H9 (cell line): ENCODE measurements at regions not wholly inside any gene's neighbourhood (a gene's known extent, or its start where the extent isn't known, plus 50 kb on each side); places are given as distances from the start of the nearest gene placed in this dataset.

Experiments used
- DNase-seq: peaks from one replicate; pipeline ENCODE4 v3.0.0-alpha.2; 2017
- H2AFZ ChIP-seq: one replicate; pipeline ENCODE4 v1.6.1; 2013; ENCODE audit warnings: mild to moderate bottlenecking, low read length, control low read depth, moderate library complexity
- H2AK5ac ChIP-seq: 2 replicates; pipeline ENCODE4 v1.6.1; 2013; ENCODE audit warnings: low read length, control low read depth, mixed read lengths; ENCODE audit not compliant: insufficient read length
- H2BK120ac ChIP-seq: one replicate; pipeline ENCODE4 v1.6.1; 2013; ENCODE audit warnings: low read depth, mild to moderate bottlenecking, low read length, control low read depth, inconsistent platforms; ENCODE audit not compliant: poor library complexity, severe bottlenecking
- H2BK12ac ChIP-seq: 2 replicates; pipeline ENCODE4 v1.6.1; 2013; ENCODE audit warnings: low read length, control low read depth, mixed read lengths, low read depth; ENCODE audit not compliant: insufficient read length
- H2BK15ac ChIP-seq: 2 replicates; pipeline ENCODE4 v1.6.1; 2013; ENCODE audit warnings: low read depth, low read length, control low read depth
- H2BK20ac ChIP-seq: one replicate; pipeline ENCODE4 v1.6.1; 2013; ENCODE audit warnings: low read depth, mild to moderate bottlenecking, low read length, control low read depth, inconsistent platforms; ENCODE audit not compliant: poor library complexity, severe bottlenecking
- H2BK5ac ChIP-seq: 2 replicates; pipeline ENCODE4 v1.6.1; 2013; ENCODE audit warnings: low read length, control low read depth, mixed read lengths; ENCODE audit not compliant: insufficient read length
- H3K14ac ChIP-seq: 2 replicates; pipeline ENCODE4 v1.6.1; 2013; ENCODE audit warnings: low read length, control low read depth; ENCODE audit not compliant: insufficient read depth
- H3K18ac ChIP-seq: 2 replicates; pipeline ENCODE4 v1.6.1; 2013; ENCODE audit warnings: low read depth, mild to moderate bottlenecking, mixed read lengths, low read length, control low read depth; ENCODE audit not compliant: insufficient read length
- H3K23ac ChIP-seq: 2 replicates; pipeline ENCODE4 v1.6.1; 2013; ENCODE audit warnings: low read length, control low read depth, mixed read lengths, low read depth; ENCODE audit not compliant: insufficient read length
- H3K23me2 ChIP-seq: 2 replicates; pipeline ENCODE4 v1.6.1; 2013; ENCODE audit warnings: low read depth, mild to moderate bottlenecking, mixed read lengths, low read length, control low read depth; ENCODE audit not compliant: insufficient read length, poor library complexity, severe bottlenecking
- H3K27ac ChIP-seq: 2 replicates; pipeline ENCODE4 v1.5.1; 2013; ENCODE audit warnings: low read length, control low read depth, mixed read lengths, low read depth; ENCODE audit not compliant: insufficient read length
- H3K27me3 ChIP-seq: 2 replicates; pipeline ENCODE4 v1.6.1; 2013; ENCODE audit warnings: low read length, control low read depth, inconsistent platforms; ENCODE audit not compliant: insufficient read depth
- H3K4ac ChIP-seq: 2 replicates; pipeline ENCODE4 v1.6.1; 2013; ENCODE audit warnings: low read depth, mild to moderate bottlenecking, control low read depth, inconsistent platforms, low read length, moderate library complexity
- H3K4me1 ChIP-seq: 2 replicates; pipeline ENCODE4 v1.6.1; 2013; ENCODE audit warnings: low read length, control low read depth, inconsistent platforms; ENCODE audit not compliant: insufficient read depth
- H3K4me2 ChIP-seq: 2 replicates; pipeline ENCODE4 v1.6.1; 2013; ENCODE audit warnings: low read length, control low read depth, mixed read lengths; ENCODE audit not compliant: insufficient read length, insufficient read depth
- H3K56ac ChIP-seq: 2 replicates; pipeline ENCODE4 v1.6.1; 2013; ENCODE audit warnings: low read depth, mild to moderate bottlenecking, mixed read lengths, low read length, control low read depth; ENCODE audit not compliant: insufficient read length
- H3K79me1 ChIP-seq: 2 replicates; pipeline ENCODE4 v1.6.1; 2013; ENCODE audit warnings: low read depth, mild to moderate bottlenecking, moderate library complexity, low read length, control low read depth, inconsistent platforms; ENCODE audit not compliant: insufficient read depth, poor library complexity, severe bottlenecking
- H3K79me2 ChIP-seq: 2 replicates; pipeline ENCODE4 v1.6.1; 2013; ENCODE audit warnings: low read length, control low read depth, inconsistent platforms; ENCODE audit not compliant: insufficient read depth
- H3K9ac ChIP-seq: 2 replicates; pipeline ENCODE4 v1.6.1; 2013; ENCODE audit warnings: low read length, control low read depth, mixed read lengths; ENCODE audit not compliant: insufficient read length; ENCODE audit errors: extremely low read depth
- H3K9me3 ChIP-seq: one replicate; pipeline ENCODE4 v1.6.1; 2013; ENCODE audit warnings: low read depth, low read length, inconsistent platforms; ENCODE audit not compliant: control insufficient read depth
- H3T11ph ChIP-seq: one replicate; pipeline ENCODE4 v1.6.1; 2013; ENCODE audit warnings: mild to moderate bottlenecking, low read length, control low read depth, inconsistent platforms
- H4K20me1 ChIP-seq: one replicate; pipeline ENCODE4 v1.6.1; 2013; ENCODE audit not compliant: control insufficient read depth, insufficient read length, insufficient read depth
- H4K5ac ChIP-seq: 2 replicates; pipeline ENCODE4 v1.6.1; 2013; ENCODE audit warnings: low read depth, mild to moderate bottlenecking, mixed read lengths, low read length, control low read depth; ENCODE audit not compliant: insufficient read length
- H4K8ac ChIP-seq: replicated peaks from 2 replicates; pipeline ENCODE4 v1.6.1; 2013; ENCODE audit warnings: low read length, control low read depth, mixed read lengths, low read depth; ENCODE audit not compliant: insufficient read length
- H4K91ac ChIP-seq: 2 replicates; pipeline ENCODE4 v1.6.1; 2013; ENCODE audit warnings: low read depth, mild to moderate bottlenecking, moderate library complexity, mixed read lengths, low read length, control low read depth; ENCODE audit not compliant: insufficient read length
- H3K27ac Mint-ChIP-seq, 3 experiments: 2 replicates in 2 of 3; 3 replicates in 1 of 3; pipeline ENCODE4 v1.8.0; 2020 to 2021; ENCODE audit warnings: mixed read lengths in 3 of 3, mild to moderate bottlenecking in 1 of 3, moderate library complexity in 1 of 3
- H3K27me3 Mint-ChIP-seq: 2 replicates; pipeline ENCODE4 v1.8.0; 2021; ENCODE audit warnings: low read depth, mild to moderate bottlenecking, moderate library complexity, mixed read lengths
- H3K36me3 Mint-ChIP-seq, 3 experiments: 2 replicates in 2 of 3; 3 replicates in 1 of 3; pipeline ENCODE4 v1.8.0; 2020 to 2021; ENCODE audit warnings: low read depth in 3 of 3, mixed read lengths in 3 of 3; ENCODE audit not compliant: insufficient read depth in 1 of 3
- H3K4me1 Mint-ChIP-seq, 2 experiments: 2 replicates each; pipeline ENCODE4 v1.8.0; 2020; ENCODE audit warnings: mixed read lengths in 2 of 2
- H3K4me3 Mint-ChIP-seq, 2 experiments: 2 replicates in 1 of 2; 3 replicates in 1 of 2; pipeline ENCODE4 v1.8.0; 2020 to 2021; ENCODE audit warnings: mild to moderate bottlenecking in 2 of 2, mixed read lengths in 2 of 2, moderate library complexity in 1 of 2
- H3K9me3 Mint-ChIP-seq, 2 experiments: 2 replicates in 1 of 2; 3 replicates in 1 of 2; pipeline ENCODE4 v1.8.0; 2020; ENCODE audit warnings: mild to moderate bottlenecking in 2 of 2, mixed read lengths in 2 of 2, moderate library complexity in 1 of 2
- CTCF ChIP-seq: fragments of 200-600 bp; sonication (generic); conservative IDR thresholded peaks from 3 replicates; pipeline ENCODE4 v1.8.0; 2021; ENCODE audit warnings: antibody characterized with exemption, mild to moderate bottlenecking
- WGBS: extraction: QIAGEN DNeasy Blood & Tissue Kit; methylation state at CpG from one replicate; pipeline ENCODE4 v1.1.7; 2013; ENCODE audit warnings: missing lambda C conversion rate, low lambda C conversion rate, mixed read lengths; ENCODE audit not compliant: insufficient read length; ENCODE audit errors: extremely low coverage; 5-methylcytosine and 5-hydroxymethylcytosine counted together

- Mint-ChIP-seq H3K9me3 (peaks cover 13 to 23% of the 10 kb centered on the region in 2 experiments), H3K4me1 (peaks cover 8 to 18% of the 10 kb centered on the region in 2 experiments), H3K4me3 (no peak overlapping the region), H3K27me3 (peaks cover 19% of the 10 kb centered on the region), H3K27ac (no peak overlapping the region), H3K36me3 (peaks cover 0 to 23% (median 6%) of the 10 kb centered on the region in 3 experiments; a peak in 5 of 7 replicates)
- H2BK5ac ChIP-seq, result no peak overlapping the region
- H3K56ac ChIP-seq, result no peak overlapping the region
- WGBS, result no CpG with 5 or more reads among the region's 12 CpGs
- H2AFZ ChIP-seq, result no peak overlapping the region
- H4K91ac ChIP-seq, result no peak overlapping the region
- no peak overlapping the region for H3T11ph ChIP-seq
- no peak for TF ChIP-seq CTCF
- no peak overlapping the region for H2BK20ac ChIP-seq
- no peak for DNase-seq
- no peak overlapping the region for H2BK120ac ChIP-seq
- H3K9ac ChIP-seq, result no peak overlapping the region
- no peaks in the 10 kb centered on the region for H3K27me3 ChIP-seq
- no peaks in the 10 kb centered on the region for H3K9me3 ChIP-seq
- H3K4ac ChIP-seq, result no peak overlapping the region
- H3K4me2 ChIP-seq, result no peak overlapping the region
- H3K27ac ChIP-seq, result no peak overlapping the region
- H4K8ac ChIP-seq, result no peak overlapping the region
- H3K23me2 ChIP-seq, result no peaks in the 10 kb centered on the region
- H2AK5ac ChIP-seq, result no peak overlapping the region
- no peaks in the 10 kb centered on the region for H3K79me1 ChIP-seq
- no peak overlapping the region for H3K18ac ChIP-seq
- H4K5ac ChIP-seq, result no peak overlapping the region
- no peak overlapping the region for H2BK15ac ChIP-seq
- no peaks in the 10 kb centered on the region for H3K79me2 ChIP-seq
- no peaks in the 10 kb centered on the region for H4K20me1 ChIP-seq
- H2BK12ac ChIP-seq, result no peak overlapping the region
- H3K23ac ChIP-seq, result no peak overlapping the region
- H3K14ac ChIP-seq, result no peak overlapping the region
- peaks cover 2% of the 10 kb centered on the region; the same call in 1 of the 2 replicates for H3K4me1 ChIP-seq
Observed at GRCh38 chr16:54381601-54382313, 95.2 kb upstream of the IRX3 start.
